Nucleus accumbens (tissue), 56 donors: ENCODE measurements at regions not wholly inside any gene's neighbourhood (a gene's known extent, or its start where the extent isn't known, plus 50 kb on each side); places are given as distances from the start of the nearest gene placed in this dataset.

Experiments
- DNase-seq, 56 donors: peaks; one replicate each; lab custom pipeline; 2025; lab: John Stamatoyannopoulos, UW

- no peak for DNase-seq
Observed at GRCh38 chr18:75931079-75931478, 503.6 kb upstream of the SMIM21 start.

- no peak for DNase-seq
Observed at GRCh38 chr18:75928706-75929105, 501.2 kb upstream of the SMIM21 start.

GRCh38 chr18:75927791-75928190, 500.3 kb upstream of the SMIM21 start:
- no peak for DNase-seq

GRCh38 chr18:75926811-75927210, 499.3 kb upstream of the SMIM21 start:
- no peak for DNase-seq

GRCh38 chr18:75923169-75923568, 495.7 kb upstream of the SMIM21 start:
- DNase-seq: peak in 6 of 56 donors; percentile 1 to 21 (median 10)

GRCh38 chr18:75916624-75916982, 489.1 kb upstream of the SMIM21 start:
- DNase-seq: peak in 1 of 56 donors; percentile 26

GRCh38 chr18:75915941-75916623, 488.6 kb upstream of the SMIM21 start:
- DNase-seq: peak in 45 of 56 donors; percentile 3 to 83 (median 44)

- DNase-seq: no peak
Observed at GRCh38 chr18:75912829-75913228, 485.3 kb upstream of the SMIM21 start.

- no peak for DNase-seq
Observed at GRCh38 chr18:75904416-75904815, 476.9 kb upstream of the SMIM21 start.

GRCh38 chr18:75898651-75899050, 471.1 kb upstream of the SMIM21 start:
- DNase-seq: no peak

GRCh38 chr18:75897386-75897785, 469.9 kb upstream of the SMIM21 start:
- peak in 1 of 56 donors; percentile 0 for DNase-seq

GRCh38 chr18:75896865-75897264, 469.4 kb upstream of the SMIM21 start:
- peak in 2 of 56 donors; percentile 7 to 13 for DNase-seq

- DNase-seq: no peak
Observed at GRCh38 chr18:75895135-75895534, 467.6 kb upstream of the SMIM21 start.

GRCh38 chr18:75884728-75885127, 457.2 kb upstream of the SMIM21 start:
- DNase-seq: no peak

GRCh38 chr18:75880925-75881504, 453.5 kb upstream of the SMIM21 start:
- no peak for DNase-seq

- DNase-seq: no peak
Observed at GRCh38 chr18:75880266-75880665, 452.8 kb upstream of the SMIM21 start.

GRCh38 chr18:75879196-75879595, 451.7 kb upstream of the SMIM21 start:
- DNase-seq: no peak

- no peak for DNase-seq
Observed at GRCh38 chr18:75875559-75875958, 448.1 kb upstream of the SMIM21 start.

GRCh38 chr18:75874401-75875089, 447.0 kb upstream of the SMIM21 start:
- no peak for DNase-seq

- no peak for DNase-seq
Observed at GRCh38 chr18:75871596-75871995, 444.1 kb upstream of the SMIM21 start.

- no peak for DNase-seq
Observed at GRCh38 chr18:75869162-75869561, 441.7 kb upstream of the SMIM21 start.

GRCh38 chr18:75868031-75868430, 440.5 kb upstream of the SMIM21 start:
- DNase-seq: no peak
